ENCODE measurements at regions not wholly inside any gene's neighbourhood (a gene's known extent, or its start where the extent isn't known, plus 50 kb on each side); places are given as distances from the start of the nearest gene placed in this dataset.

GRCh38 chr7:85710960-85711359 lies 524.1 kb upstream of the SEMA3D start:
- Histone ChIP-seq H3K27ac (no peak overlapping the region), H3K4me3 (no peak overlapping the region), H3K9me3 (no peaks in the 10 kb centered on the region), H3K27me3 (no peaks in the 10 kb centered on the region), H3K36me3 (ENCODE audit: low read depth, missing control alignments) (no peaks in the 10 kb centered on the region), H3K4me1 (no peaks in the 10 kb centered on the region)
- no peak for DNase-seq
- TF ChIP-seq, protein P1, sequence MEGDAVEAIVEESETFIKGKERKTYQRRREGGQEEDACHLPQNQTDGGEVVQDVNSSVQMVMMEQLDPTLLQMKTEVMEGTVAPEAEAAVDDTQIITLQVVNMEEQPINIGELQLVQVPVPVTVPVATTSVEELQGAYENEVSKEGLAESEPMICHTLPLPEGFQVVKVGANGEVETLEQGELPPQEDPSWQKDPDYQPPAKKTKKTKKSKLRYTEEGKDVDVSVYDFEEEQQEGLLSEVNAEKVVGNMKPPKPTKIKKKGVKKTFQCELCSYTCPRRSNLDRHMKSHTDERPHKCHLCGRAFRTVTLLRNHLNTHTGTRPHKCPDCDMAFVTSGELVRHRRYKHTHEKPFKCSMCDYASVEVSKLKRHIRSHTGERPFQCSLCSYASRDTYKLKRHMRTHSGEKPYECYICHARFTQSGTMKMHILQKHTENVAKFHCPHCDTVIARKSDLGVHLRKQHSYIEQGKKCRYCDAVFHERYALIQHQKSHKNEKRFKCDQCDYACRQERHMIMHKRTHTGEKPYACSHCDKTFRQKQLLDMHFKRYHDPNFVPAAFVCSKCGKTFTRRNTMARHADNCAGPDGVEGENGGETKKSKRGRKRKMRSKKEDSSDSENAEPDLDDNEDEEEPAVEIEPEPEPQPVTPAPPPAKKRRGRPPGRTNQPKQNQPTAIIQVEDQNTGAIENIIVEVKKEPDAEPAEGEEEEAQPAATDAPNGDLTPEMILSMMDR (IDR thresholded peaks at IDR 0.05) = no peak
- TF ChIP-seq POLR2A (IDR thresholded peaks at IDR 0.05) = no peak
- intact Hi-C loops (cut with DNase I; ENCODE audit: low total_unique reads) = no loop called here
- WGBS, 2 donors = 92 to 95% methylated on average over 2 of the region's 2 CpGs

- Histone ChIP-seq H3K36me3 (ENCODE audit: low read depth, missing control alignments) (no peaks in the 10 kb centered on the region), H3K4me1 (no peaks in the 10 kb centered on the region), H3K27ac (no peak overlapping the region), H3K27me3 (no peaks in the 10 kb centered on the region), H3K4me3 (no peak overlapping the region), H3K9me3 (no peaks in the 10 kb centered on the region)
- no peak for DNase-seq
- 85 to 93% methylated on average over 1 of the region's 1 CpG for WGBS, 2 donors
- TF ChIP-seq POLR2A (IDR thresholded peaks at IDR 0.05) = no peak
- TF ChIP-seq, protein P1 (IDR thresholded peaks at IDR 0.05) = no peak
- intact Hi-C loops (cut with DNase I; ENCODE audit: low total_unique reads) = no loop called here
Observed at GRCh38 chr7:85708221-85708620, 521.4 kb upstream of the SEMA3D start.

GRCh38 chr7:85705076-85705475 lies 518.2 kb upstream of the SEMA3D start:
- no peaks in the 10 kb centered on the region for H3K4me1 ChIP-seq
- no peaks in the 10 kb centered on the region for H3K27me3 ChIP-seq
- intact Hi-C loops (cut with DNase I; ENCODE audit: low total_unique reads) = no loop called here
- no peak overlapping the region for H3K27ac ChIP-seq
- H3K36me3 ChIP-seq (ENCODE audit: low read depth, missing control alignments) = no peaks in the 10 kb centered on the region
- WGBS, 2 donors = 94 to 98% methylated on average over 2 of the region's 2 CpGs
- no peaks in the 10 kb centered on the region for H3K9me3 ChIP-seq
- TF ChIP-seq, protein P1 (IDR thresholded peaks at IDR 0.05) = no peak
- no peak for TF ChIP-seq POLR2A (IDR thresholded peaks at IDR 0.05)
- H3K4me3 ChIP-seq = no peak overlapping the region
- no peak for DNase-seq

DNA sequence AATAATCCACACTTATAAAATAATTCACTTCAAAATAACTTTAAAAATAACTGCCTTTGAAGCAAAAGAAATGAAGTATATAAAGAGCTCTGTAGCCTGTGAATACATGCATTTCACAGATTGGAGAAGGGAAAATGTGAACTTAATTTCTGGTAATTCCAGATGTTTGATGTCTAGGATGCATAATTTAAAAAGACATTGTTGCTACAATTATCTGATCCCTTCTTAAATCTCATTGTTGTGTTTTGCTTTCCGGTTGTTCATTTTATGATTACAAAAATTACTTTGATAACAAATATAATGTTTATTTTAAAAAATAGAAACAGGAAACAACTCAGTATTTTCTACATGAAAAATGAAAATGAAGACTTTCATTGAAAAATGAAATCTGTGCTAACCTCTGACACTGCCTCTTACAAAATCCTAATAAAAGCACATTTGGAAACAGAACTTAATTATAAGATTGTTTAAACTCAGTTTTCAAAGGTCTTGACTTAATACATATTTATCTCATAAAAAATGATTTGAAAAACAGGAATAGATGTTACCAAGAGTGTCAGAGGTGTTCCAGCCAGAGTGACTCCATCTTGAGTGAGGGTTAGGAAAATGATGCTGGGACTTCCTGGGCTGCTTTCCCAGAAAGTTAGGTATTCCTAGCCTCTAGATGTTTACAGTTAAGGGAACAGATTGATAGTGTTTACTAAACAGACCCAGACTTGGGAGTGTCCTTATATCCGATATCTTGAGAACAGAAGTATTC lies 516.6 kb upstream of the SEMA3D start:
- Histone ChIP-seq H3K36me3 (ENCODE audit: low read depth, missing control alignments) (no peaks in the 10 kb centered on the region), H3K4me1 (no peaks in the 10 kb centered on the region), H3K9me3 (no peaks in the 10 kb centered on the region), H3K27ac (no peak overlapping the region), H3K4me3 (no peak overlapping the region), H3K27me3 (no peaks in the 10 kb centered on the region)
- WGBS, 2 donors = 51 to 56% methylated on average over 2 of the region's 2 CpGs
- intact Hi-C loops (cut with DNase I; ENCODE audit: low total_unique reads) = no loop called here
- DNase-seq = no peak
- no peak for TF ChIP-seq POLR2A (IDR thresholded peaks at IDR 0.05)
- TF ChIP-seq, protein P1 (IDR thresholded peaks at IDR 0.05) = no peak

- TF ChIP-seq POLR2A (IDR thresholded peaks at IDR 0.05) = no peak
- TF ChIP-seq, protein P1 (IDR thresholded peaks at IDR 0.05) = no peak
- intact Hi-C loops (cut with DNase I; ENCODE audit: low total_unique reads) = no loop called here
- H3K4me1 ChIP-seq = no peaks in the 10 kb centered on the region
- no peak overlapping the region for H3K27ac ChIP-seq
- DNase-seq = no peak
- H3K4me3 ChIP-seq = no peak overlapping the region
- no peaks in the 10 kb centered on the region for H3K9me3 ChIP-seq
- H3K36me3 ChIP-seq (ENCODE audit: low read depth, missing control alignments) = no peaks in the 10 kb centered on the region
- H3K27me3 ChIP-seq = no peaks in the 10 kb centered on the region
Observed at GRCh38 chr7:85702348-85702747, 515.5 kb upstream of the SEMA3D start.
